GM18505 (cell line): ENCODE measurements at regions not wholly inside any gene's neighbourhood (a gene's known extent, or its start where the extent isn't known, plus 50 kb on each side); places are given as distances from the start of the nearest gene placed in this dataset.
A peak's percentile ranks its signal among the peaks of the same experiment; 100 is the strongest.
"Not testable (repeated sequence)": the region's sequence is repeated elsewhere in the genome, so short reads cannot be mapped to it uniquely, and the experiment has no call there.

Source experiments
- ATAC-seq: cut with Tn5 transposase; IDR thresholded peaks from one replicate; pipeline ENCODE4 v1.9.1; 2021; ENCODE audit not compliant: unreplicated experiment
- POLR2A ChIP-seq: IDR thresholded peaks from 4 replicates; pipeline ENCODE4 v1.6.1; 2011; ENCODE audit warnings: borderline replicate concordance; ENCODE audit not compliant: insufficient read depth, insufficient read length; ENCODE audit errors: extremely low read depth

DNA sequence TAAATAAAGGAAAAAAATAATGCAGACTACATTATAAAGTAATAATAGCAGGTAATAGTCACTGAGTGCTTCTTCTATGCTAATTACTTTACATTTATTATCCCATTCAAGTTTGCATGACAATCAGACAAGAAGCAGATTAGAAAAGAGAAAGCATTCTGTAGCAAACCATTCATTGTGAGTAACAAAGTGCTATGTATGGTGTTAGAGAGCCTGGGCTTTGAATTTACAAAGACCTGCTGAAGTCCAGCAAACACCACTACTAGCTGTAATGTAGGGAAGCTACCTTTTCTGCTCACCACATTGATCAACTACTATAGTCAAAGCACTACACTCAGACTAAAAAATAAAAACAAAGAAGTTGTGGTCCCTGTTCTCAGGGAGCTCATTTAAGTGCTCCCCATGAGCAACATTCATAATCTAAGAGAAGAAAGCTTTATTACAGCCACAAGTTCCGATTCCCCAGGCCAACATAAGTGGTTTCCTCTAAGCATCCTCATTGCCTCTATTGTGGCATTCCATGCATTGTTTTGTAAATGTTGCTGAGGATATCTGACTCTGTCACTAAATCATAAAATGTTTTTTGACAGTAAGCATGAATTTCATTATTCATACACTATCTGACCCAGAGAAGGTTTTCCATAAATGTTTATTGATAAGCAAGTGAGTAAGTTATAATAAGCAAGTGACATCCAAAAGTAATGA, 108.5 kb downstream of the FOXD4L6 start:
- ATAC-seq, result not testable (repeated sequence)

DNA sequence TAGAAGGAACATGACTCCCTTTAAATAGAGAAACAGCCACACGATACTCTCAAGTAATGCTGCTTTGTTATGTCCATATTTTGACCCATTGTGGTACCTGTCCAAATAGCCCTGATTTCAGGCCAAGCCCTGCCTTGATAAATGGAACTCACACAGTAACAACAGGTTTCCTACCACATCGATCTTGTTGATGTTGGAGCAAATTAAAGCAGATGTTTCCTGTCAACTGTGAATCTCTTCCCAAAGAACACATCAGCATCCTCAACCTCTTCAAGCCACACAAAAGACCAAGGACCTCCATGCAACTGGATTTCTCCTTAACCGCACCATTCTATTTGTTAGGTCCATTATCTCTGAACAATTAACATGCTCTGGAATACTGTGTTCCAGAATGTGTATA, 109.5 kb downstream of the FOXD4L6 start:
- ATAC-seq, result not testable (repeated sequence)

DNA sequence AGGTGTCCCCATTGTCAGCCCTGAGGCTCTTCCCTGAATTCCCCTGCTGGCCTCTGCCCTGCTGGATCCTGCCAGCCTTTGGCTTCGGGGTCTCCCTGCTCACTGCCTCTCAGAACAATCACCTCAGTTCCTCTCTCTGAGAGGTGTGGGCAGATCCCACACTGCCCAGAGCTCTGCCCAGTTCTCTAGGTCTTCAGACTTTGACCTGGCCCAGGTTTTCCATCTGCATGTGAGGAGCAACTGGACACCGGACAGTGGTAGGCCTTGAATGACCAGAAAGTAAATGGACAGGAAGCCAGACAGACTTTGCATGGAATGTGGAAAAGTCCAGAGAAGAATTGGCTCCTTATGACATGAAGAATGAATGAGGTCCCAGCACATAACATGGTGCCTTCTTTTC, 111.8 kb downstream of the FOXD4L6 start:
- ATAC-seq, result not testable (repeated sequence)

DNA sequence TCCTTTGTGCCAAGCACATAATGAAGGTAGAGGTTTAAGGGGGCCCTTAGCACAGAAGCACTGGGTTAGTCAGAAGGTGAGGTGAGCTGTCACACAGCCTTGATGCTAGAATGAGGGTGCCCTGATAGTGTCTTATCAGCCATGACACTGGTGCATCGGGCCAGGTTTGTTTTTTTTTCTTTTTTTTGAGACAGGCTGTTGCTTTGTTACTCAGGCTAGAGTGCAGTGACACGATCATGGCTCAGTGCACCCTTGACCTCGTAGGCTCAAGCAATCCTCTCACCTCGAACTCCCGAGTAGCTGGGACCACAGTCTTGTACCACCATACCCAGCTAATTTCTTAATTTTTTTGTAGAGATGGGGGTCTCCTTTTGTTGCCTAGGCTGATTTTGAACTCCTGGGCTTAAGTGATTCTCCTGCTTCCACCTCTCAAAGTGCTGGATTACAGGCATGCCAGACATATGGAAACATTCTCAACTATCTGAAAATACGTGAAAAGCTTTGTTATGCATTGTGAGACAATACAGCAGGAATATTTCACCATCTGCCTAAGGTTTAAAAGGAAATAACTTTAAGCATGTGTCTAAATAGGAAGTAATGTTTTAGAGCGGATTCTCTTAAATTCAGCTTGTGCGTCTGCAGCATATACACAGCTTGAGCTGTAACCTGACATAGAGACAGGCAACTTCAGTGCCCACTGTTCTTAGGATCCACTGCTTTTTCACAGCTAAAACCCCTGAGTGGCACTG, 128.4 kb downstream of the FOXD4L6 start:
- not testable (repeated sequence) for ATAC-seq

DNA sequence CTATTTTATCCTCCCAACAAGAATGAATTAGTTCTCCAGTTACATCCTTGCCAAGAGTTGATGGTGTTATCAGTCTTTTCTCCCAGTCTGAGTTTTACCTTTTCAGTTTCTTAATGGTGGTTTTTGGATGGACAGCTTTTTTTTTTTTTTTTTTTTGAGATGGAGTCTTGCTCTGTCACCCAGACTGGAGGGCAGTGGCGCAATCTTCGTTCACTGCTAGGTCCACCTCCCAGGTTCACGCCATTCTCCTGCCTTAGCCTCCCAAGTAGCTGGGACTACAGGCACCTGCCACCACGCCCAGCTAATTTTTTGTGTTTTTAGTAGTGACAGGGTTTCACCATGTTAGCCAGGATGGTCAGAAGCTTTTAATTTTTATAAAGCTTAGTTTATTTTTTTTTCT, 133.0 kb downstream of the FOXD4L6 start:
- ATAC-seq, result not testable (repeated sequence)

DNA sequence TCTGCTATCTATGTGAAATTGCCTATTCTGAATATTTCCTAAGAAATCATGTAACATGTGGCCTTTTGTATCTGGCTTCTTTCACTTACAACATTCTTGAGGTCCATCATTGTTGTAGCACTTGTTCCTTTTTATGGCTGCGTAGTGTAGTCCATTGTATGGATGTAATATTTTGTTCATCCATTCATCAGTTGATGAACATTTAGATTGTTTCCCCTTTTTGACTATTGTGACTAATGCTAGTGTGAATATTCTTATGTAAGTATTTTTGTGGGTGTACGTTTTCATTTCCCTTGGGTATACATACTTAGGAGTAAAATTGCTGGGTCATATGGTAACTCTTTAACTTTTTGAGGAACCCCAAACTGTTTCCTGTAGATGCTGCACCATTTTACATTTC, 134.6 kb downstream of the FOXD4L6 start:
- not testable (repeated sequence) for ATAC-seq

DNA sequence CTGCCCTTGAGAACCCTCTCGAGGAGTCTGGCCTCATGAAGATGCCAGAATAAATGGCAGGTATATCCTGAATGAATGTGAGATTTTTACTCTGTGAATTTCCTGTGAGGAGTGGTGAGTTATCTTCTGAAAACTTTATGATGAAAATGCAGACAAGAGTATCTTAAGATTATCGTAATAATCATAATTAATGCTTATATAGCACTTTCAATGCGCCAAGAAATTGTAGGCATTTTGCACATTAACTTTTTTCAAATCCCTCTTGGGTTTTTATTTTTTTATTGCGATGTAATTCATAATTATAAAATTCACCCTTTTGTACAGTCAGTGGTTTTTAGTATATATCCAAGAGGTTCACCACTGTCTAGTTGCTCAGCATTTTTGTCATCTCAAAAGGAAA, 135.1 kb downstream of the FOXD4L6 start:
- ATAC-seq, result not testable (repeated sequence)

DNA sequence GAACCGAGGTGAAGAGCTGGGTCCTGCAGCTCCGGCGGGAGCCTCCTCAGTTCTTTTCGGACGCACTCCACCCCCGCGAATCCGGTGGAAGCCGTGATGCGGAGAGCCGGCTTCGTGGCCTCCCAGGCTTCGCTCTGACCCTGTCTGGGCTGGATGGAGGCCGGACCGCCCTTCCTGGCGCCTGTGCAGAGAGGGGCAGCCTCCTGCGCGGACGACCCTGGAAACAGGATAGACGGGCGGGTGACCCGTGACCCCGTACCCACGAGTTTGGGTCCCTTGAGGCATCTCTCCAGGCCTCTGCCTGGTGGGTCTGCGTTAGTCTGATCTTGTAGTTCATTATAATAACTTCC, 136.0 kb downstream of the FOXD4L6 start:
- peak; percentile 46 for ATAC-seq

DNA sequence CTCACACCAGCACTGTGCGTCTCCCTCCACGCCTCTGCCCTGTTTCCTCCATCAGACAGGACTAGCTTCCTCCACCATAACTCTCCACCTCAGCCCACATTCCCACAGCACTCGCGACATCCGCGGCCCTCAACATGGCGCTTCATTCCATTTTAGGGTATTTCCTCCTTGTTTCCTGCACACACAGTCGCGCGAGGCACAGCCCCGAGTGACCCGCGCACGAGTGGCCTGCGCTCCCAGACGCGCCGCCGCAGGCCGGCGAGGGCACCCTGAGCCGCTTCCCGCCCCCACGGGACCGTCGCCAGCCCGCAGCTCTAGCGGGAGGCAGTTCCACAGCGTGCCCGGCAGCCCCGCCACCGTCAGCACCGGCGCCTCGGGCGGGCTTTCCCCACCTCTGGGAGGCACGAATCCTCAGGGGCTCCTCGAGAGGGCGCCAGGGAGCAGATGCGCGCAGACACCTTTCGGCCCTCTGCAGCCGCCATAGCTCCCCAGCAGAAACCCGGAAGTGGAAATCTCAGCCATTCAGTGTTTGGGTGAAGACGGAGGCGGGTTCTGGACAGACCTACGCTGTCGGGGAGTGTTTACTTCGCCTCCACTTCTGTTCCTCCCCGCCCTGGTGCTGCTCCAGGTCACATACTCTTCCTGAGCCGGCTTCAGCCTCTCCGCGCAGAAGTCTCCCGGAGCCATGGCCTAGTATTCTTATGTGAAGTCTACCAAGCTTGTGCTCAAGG, 136.6 kb downstream of the FOXD4L6 start:
- peak; percentile 94 for TF ChIP-seq POLR2A
- ATAC-seq, result peak; percentile 100

DNA sequence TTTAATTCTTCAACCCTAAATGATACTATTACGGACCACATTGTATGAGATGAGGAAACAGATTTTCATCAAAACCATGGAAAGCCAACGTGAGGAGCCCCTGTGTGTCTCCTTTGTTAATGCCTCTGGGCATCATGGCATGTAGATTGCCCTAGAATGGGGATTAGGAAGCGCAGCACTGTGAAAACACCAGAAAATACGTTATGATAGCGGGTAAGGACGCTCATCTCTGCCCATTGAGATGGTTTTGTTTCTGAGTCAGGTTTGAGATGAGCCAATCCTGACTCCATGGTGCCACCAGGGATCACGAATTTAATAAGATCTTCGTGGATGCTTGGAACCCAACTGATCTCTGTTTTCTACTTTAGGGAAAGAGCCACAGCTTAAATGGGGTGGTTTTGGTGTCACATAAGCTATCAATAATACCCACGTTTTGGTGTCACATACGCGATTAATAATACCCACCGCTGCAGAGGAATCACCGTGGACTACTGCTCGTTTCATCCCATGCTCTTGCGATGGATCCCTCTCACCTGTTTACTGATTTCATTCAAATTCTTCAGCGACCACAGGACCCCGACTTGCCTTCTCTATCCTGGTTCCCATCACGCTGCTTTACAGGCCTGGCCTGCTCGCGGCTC, 137.3 kb downstream of the FOXD4L6 start:
- ATAC-seq, result not testable (repeated sequence)

DNA sequence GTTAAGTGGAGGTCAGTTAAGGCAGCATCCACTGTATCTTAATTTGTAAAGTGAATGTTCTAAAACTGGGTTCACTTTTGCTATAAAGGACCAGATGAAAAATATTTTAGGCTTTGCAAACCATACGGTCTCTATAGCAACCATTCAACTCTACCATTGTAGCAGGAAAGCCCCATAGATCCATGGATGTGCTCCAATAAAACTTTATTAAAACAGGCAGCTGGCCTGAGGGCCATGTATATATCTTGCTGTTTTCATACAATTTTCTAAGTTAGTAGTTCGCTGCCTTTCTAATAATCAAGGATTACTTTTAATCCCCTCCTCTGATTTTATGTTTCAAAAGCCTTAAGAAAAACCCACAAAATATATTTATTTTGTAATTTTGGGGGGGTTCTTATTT, 142.1 kb downstream of the FOXD4L6 start:
- ATAC-seq, result not testable (repeated sequence)

DNA sequence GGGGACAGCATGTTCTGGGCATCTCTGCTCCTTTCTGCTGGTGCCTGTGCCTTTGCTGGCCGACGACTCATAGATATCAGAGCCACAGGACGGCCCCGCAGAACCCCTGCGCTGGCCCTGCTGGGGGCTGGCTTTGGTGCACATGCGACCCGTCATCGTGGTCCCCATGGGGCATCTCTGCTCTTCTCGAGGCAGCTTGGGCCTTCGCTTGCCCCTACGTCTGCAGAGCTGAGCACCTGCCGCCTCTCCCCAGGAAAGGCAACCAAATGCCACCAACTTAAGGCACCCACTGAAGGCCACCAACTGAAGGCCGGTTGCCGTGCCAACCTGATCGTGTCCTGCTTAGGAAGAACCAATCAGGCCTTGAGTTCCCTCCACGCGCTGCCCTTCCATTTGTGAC, 153.1 kb downstream of the FOXD4L6 start:
- ATAC-seq, result not testable (repeated sequence)

DNA sequence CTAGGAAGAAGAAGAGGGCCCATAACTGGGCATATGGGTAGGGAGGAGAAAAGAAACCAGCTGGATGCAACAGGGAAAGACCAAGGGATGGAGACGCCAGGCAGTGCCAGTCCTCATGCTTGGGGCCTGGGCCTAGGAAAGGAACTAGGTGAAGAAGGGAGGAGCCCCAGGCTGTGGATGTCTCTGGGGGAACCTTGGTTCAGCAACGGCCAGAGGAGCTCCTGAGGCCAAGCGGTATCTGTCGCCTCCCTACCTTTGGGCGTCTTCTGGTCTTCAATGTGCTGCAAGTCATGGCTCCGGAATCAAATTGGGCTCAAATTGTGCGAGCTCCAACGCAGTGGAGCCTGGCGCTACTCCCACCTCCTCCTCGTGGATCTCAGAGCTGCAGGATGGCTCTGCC, 153.6 kb downstream of the FOXD4L6 start:
- not testable (repeated sequence) for ATAC-seq

DNA sequence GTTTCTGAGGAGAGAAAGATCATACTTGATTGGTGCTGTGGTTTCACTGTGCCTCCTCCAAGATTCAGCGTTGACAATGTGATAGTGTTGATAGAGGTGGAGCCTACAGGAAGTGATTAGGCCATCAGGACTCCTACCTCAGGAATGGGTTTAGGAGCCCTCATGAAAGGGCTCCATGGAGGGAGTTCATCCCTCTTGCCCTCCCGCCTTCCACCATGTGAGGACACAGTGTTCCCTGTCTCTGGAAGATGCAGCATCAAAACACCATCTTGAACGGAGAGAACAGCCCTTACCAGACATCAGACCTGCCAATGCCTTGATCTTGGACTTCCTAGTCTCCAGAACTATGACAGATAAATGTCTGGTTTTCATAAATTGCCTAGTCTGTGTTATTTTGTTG, 156.7 kb downstream of the FOXD4L6 start:
- ATAC-seq, result not testable (repeated sequence)

DNA sequence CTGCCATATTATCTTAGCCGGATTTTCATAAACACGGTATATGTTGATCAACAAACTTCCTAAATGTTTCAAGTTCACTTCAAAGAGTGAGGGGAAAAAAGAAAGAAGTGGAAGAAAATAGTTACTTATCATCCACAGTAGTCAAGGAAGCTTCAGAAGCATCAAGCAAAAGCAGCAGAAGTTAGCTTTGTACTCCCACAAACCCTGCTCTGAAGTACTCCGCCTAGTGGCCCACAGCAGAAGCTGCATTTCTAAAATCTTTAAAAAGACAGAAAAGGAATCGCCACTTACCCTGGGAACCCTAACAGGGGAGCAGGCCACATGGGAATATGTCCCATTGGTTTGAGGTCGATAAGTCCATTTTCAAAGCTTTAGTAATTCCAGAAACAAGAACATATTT, 158.1 kb downstream of the FOXD4L6 start:
- ATAC-seq, result not testable (repeated sequence)

DNA sequence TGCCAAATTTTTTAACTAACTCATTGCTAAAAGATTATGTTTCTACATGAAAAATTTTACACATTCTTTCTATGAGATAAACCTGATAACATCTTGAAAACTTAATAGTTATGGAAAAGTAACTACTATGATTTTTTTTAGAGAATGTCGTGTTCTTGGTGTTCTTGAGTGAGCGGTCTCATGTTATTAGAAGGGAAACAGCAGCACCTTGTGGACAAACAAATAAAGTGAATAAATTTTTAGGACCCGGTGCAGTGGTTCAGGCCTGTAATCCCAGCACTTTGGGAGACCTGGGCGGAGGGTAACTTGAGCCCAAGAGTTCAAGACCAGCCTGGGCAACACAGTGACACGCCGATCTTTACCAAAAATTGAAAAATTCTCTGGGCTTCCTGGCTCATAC, 166.0 kb downstream of the FOXD4L6 start:
- not testable (repeated sequence) for ATAC-seq

DNA sequence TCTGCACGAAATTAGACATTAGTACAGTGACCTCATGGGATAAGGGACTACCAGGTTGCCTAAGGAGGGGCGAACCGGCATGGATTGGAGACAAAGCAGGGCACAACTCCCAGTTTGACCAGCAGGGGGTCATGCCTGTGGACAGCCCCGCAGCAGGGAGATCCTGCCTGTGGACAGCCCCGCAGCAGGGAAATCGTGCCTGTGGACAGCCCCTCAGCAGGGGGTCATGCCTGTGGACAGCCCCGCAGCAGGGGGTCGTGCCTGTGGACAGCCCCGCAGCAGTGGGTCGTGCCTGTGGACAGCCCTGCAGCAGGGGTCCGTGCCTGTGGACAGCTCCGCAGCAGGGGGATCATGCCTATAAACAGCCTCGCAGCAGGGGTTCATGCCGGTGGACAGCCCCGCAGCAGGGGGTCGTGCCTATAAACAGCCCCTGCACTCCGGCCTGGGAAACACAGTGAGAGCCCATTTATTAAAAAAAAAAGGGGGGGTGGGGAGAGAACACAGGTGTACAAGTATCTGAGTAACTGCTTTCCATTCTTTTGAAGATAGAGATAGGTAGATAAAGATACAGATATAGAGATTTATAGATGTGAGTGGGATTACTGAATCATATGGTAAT, 176.5 kb downstream of the FOXD4L6 start:
- ATAC-seq, result not testable (repeated sequence)

DNA sequence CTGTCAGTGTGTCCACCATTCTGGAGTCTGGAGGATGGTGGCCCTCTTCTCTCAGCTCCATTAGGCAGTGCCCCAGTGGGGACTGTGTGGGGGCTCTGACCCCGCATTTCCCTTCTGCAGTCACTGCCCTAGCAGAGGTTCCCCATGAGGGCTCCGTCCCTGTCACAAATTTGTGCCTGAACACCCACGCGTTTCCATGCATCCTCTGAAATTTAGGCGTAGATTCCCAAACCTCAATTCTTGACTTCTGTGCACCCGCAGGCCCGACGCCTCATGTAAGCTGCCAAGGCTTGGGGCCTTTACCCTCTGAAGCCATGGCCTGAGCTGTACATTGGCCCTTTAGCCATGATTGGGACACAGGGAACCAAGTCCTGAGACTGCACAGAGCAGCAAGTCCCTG, 182.3 kb downstream of the FOXD4L6 start:
- not testable (repeated sequence) for ATAC-seq

DNA sequence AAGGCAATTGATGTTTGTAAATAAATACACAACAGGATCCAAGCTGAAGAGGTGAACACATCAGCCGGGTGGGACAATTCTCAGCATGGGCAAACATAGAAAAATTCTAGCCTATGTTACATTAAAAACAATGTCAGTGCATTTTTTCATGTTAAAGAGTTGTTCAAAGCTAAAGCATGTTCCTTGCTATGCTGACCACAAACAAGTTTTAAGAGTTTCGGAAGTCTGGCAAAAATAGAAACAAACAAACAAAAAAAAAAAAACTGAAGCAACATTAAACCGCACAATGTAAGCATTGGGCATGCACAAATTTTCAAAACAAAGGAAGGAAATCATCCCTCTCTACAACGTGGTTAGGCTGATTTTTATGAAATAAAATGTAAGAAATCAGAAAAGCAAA, 185.8 kb downstream of the FOXD4L6 start:
- ATAC-seq, result not testable (repeated sequence)

DNA sequence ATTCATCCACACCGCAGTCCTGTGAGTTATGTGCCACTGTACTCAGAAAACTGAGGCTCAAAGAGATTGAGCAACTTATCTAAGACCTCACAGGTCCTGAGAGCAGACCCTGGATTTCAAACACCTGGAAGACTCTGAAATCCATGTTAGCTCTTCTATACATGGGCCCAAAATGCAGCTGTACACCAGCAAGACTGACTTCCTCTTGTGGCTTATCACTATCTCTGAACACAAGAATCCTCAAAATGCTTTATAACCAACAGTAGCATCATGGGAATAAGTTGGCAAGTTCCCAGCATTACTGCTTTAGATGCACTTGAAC, 188.6 kb downstream of the FOXD4L6 start:
- not testable (repeated sequence) for ATAC-seq
